IMR-90 (cell line): ENCODE measurements at regions not wholly inside any gene's neighbourhood (a gene's known extent, or its start where the extent isn't known, plus 50 kb on each side); places are given as distances from the start of the nearest gene placed in this dataset.

ENCODE experiments used
- BHLHE40 ChIP-seq: fragments of 150-350 bp; IDR thresholded peaks from 2 replicates; pipeline ENCODE4 v1.6.1; 2016; ENCODE audit warnings: mild to moderate bottlenecking, low read depth, low read length
- FOS ChIP-seq: fragments of 150-350 bp; IDR thresholded peaks from 2 replicates; pipeline ENCODE4 v1.6.1; 2016; ENCODE audit warnings: low read depth, low read length
- MAFK ChIP-seq: IDR thresholded peaks from 2 replicates; pipeline ENCODE4 v1.6.1; 2012; ENCODE audit warnings: low read depth, low read length, improper control_type of control experiment
- POLR2A ChIP-seq: IDR thresholded peaks from 2 replicates; pipeline ENCODE4 v1.6.1; 2012; ENCODE audit warnings: mild to moderate bottlenecking, low read depth, low read length
- RAD21 ChIP-seq: IDR thresholded peaks from 2 replicates; pipeline ENCODE4 v1.6.1; 2012; ENCODE audit warnings: low read length, improper control_type of control experiment
- RCOR1 ChIP-seq: IDR thresholded peaks from 2 replicates; pipeline ENCODE4 v1.6.1; 2012; ENCODE audit warnings: mild to moderate bottlenecking, low read length, improper control_type of control experiment; ENCODE audit not compliant: insufficient replicate concordance
- RFX5 ChIP-seq: IDR thresholded peaks from 2 replicates; pipeline ENCODE4 v1.8.0; 2012; ENCODE audit warnings: low read depth, mild to moderate bottlenecking, low read length, moderate library complexity
- TF ChIP-seq, protein P1 (sequence below): conservative IDR thresholded peaks from 2 replicates; pipeline ENCODE4 v1.5.1; 2012; ENCODE audit warnings: mild to moderate bottlenecking, low read depth, low read length, improper control_type of control experiment

DNA sequence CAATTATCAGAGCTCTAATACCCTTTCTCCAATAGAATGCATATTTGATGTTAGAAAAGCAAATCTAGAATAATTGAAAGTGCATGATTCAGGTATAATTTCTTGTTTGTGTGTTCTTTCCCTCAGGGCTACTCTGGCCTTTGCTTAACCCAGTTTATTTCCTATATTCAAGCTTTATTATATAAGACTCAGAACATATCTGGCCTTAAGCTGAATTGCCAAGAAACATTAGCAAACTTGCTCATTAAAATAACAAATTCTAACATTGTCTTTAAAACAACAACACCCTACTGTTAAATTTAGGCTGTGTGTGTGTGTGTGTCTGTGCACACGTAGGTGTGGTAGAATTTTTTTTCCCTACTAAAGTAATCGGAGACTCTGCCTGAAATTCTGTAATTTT is 426.5 kb downstream of the UTRN start:
- TF ChIP-seq FOS, result no peak
- TF ChIP-seq, protein P1, sequence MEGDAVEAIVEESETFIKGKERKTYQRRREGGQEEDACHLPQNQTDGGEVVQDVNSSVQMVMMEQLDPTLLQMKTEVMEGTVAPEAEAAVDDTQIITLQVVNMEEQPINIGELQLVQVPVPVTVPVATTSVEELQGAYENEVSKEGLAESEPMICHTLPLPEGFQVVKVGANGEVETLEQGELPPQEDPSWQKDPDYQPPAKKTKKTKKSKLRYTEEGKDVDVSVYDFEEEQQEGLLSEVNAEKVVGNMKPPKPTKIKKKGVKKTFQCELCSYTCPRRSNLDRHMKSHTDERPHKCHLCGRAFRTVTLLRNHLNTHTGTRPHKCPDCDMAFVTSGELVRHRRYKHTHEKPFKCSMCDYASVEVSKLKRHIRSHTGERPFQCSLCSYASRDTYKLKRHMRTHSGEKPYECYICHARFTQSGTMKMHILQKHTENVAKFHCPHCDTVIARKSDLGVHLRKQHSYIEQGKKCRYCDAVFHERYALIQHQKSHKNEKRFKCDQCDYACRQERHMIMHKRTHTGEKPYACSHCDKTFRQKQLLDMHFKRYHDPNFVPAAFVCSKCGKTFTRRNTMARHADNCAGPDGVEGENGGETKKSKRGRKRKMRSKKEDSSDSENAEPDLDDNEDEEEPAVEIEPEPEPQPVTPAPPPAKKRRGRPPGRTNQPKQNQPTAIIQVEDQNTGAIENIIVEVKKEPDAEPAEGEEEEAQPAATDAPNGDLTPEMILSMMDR, result no peak
- no peak for TF ChIP-seq BHLHE40
- TF ChIP-seq POLR2A, result no peak
- TF ChIP-seq RFX5, result no peak
- TF ChIP-seq RAD21, result no peak
- TF ChIP-seq MAFK, result no peak
- no peak for TF ChIP-seq RCOR1
